ENCODE measurements at regions not wholly inside any gene's neighbourhood (a gene's known extent, or its start where the extent isn't known, plus 50 kb on each side); places are given as distances from the start of the nearest gene placed in this dataset.
"Not testable (repeated sequence)": the region's sequence is repeated elsewhere in the genome, so short reads cannot be mapped to it uniquely, and the experiment has no call there.

DNA sequence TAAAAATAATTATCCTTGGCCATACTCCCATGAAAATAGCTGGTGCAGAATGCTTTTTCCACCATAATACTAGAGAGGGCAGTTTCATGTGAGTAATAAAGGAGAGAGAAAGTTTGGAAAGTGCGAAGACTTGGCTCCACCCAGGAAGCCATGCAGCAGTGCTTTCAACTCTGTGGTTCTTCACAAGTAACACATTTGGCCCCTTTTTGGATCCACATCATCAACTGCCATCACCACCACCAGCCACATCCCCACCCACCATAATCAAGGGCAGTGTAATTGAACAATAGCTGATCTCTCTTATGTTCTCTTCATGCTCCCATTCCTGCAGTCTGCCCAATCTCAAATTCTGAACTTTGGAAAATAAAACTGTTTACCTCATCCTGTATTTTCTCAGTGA lies 637.3 kb downstream of the RPIA start:
- TF ChIP-seq, protein P1, sequence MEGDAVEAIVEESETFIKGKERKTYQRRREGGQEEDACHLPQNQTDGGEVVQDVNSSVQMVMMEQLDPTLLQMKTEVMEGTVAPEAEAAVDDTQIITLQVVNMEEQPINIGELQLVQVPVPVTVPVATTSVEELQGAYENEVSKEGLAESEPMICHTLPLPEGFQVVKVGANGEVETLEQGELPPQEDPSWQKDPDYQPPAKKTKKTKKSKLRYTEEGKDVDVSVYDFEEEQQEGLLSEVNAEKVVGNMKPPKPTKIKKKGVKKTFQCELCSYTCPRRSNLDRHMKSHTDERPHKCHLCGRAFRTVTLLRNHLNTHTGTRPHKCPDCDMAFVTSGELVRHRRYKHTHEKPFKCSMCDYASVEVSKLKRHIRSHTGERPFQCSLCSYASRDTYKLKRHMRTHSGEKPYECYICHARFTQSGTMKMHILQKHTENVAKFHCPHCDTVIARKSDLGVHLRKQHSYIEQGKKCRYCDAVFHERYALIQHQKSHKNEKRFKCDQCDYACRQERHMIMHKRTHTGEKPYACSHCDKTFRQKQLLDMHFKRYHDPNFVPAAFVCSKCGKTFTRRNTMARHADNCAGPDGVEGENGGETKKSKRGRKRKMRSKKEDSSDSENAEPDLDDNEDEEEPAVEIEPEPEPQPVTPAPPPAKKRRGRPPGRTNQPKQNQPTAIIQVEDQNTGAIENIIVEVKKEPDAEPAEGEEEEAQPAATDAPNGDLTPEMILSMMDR (conservative IDR thresholded peaks at IDR 0.05; ENCODE audit: low read length): not testable (repeated sequence)
- not testable (repeated sequence) for TF ChIP-seq EZH2phosphoT487 (IDR thresholded peaks at IDR 0.05; ENCODE audit: borderline replicate concordance, low read depth, low read length)

Measured in OCI-LY7 (cell line).